GM18526 (cell line): ENCODE measurements at regions not wholly inside any gene's neighbourhood (a gene's known extent, or its start where the extent isn't known, plus 50 kb on each side); places are given as distances from the start of the nearest gene placed in this dataset.

Experiments used
- POLR2A ChIP-seq: IDR thresholded peaks from 3 replicates; pipeline ENCODE4 v1.6.1; 2011; ENCODE audit not compliant: insufficient read length; ENCODE audit errors: extremely low read depth

- TF ChIP-seq POLR2A: no peak
Observed at GRCh38 chr1:38197312-38198061, 150.9 kb upstream of the POU3F1 start.

- TF ChIP-seq POLR2A: no peak
Observed at GRCh38 chr1:38194472-38194871, 147.9 kb upstream of the POU3F1 start.

DNA sequence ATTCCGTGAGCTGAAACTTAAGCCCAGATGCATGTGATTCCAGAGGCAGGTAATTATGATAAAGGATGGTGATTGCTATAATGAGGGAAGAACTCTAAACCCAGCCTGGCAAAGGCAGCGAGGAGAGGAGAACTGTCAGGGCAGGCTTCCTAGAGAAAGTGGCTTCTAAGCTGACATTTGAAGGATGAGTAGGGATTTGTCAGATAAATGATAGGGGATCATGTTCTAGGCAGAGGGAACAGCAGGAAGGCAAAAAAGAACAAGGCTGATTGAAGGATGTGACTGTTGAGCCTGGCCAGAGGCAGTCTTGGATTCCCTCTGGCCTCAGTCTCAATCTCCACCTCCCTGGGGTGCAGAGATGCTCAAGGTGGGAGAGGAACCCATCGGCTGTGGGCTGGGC is 146.4 kb upstream of the POU3F1 start:
- TF ChIP-seq POLR2A: no peak

GRCh38 chr1:38191461-38191860 is 144.9 kb upstream of the POU3F1 start:
- no peak for TF ChIP-seq POLR2A

DNA sequence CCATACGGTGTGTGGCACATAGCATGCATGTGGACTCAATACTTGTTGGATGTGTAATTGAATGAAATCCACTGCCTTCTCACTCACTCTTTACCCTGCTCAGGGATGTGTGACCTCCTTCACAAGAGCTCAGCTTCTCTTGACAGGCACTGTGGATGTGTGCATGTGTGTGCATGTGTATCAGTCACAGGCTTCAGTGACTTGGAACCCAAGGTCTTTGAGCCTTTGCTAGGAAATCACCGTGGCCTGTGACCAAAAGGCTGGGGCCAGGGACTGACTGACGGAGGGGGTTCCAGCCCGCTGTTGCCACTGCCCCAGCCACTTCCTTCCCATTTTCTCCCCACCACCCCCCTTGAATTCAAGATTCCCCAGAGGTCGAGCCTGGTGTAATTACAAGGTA is 144.4 kb upstream of the POU3F1 start:
- TF ChIP-seq POLR2A: no peak

DNA sequence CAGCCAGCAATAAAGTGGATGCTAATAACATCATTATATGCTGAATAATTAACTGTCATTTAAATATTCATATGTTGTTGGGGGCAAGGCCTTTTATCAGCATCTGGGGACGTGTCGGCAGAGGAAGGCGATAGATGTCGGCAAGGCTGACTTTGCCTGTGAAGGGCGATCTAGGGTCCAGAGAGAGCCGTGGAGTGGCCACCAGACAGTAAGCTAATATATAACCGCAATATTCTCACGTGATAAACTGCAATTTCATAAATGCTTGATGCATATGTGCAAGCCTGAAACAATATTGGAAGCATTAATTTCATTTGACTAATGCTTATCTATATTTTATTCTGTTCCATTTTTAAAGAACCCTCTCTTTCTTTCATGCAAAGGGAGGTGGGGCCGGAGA is 141.0 kb upstream of the POU3F1 start:
- TF ChIP-seq POLR2A: no peak

- no peak for TF ChIP-seq POLR2A
Observed at GRCh38 chr1:38186566-38186965, 140.0 kb upstream of the POU3F1 start.

- no peak for TF ChIP-seq POLR2A
Observed at GRCh38 chr1:38185913-38186312, 139.3 kb upstream of the POU3F1 start.

GRCh38 chr1:38183747-38184146 is 137.2 kb upstream of the POU3F1 start:
- no peak for TF ChIP-seq POLR2A

GRCh38 chr1:38183096-38183495 is 136.5 kb upstream of the POU3F1 start:
- TF ChIP-seq POLR2A: no peak

- TF ChIP-seq POLR2A: no peak
Observed at GRCh38 chr1:38179483-38179882, 132.9 kb upstream of the POU3F1 start.

- TF ChIP-seq POLR2A: no peak
Observed at GRCh38 chr1:38178216-38178615, 131.6 kb upstream of the POU3F1 start.

GRCh38 chr1:38175121-38175520 is 128.5 kb upstream of the POU3F1 start:
- TF ChIP-seq POLR2A: no peak

DNA sequence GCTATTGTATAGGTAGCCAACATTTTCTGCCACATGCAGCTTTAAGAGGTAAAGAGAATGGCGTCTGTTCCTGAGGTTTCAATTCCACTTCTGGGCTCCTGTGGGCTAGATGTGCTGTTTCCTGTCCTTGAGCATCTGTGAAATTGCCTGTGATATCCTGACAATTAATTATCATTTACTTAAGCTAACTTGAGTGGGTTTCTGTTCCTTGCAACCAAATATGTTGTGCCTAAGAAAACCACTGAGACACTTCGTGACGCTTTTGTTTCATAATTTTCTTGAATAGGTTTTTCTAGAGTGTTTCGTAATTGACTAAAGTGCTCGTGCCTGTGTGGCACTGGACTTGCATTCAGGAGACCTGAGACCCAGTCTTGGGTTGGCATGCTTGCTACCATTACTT is 127.3 kb upstream of the POU3F1 start:
- TF ChIP-seq POLR2A: no peak

DNA sequence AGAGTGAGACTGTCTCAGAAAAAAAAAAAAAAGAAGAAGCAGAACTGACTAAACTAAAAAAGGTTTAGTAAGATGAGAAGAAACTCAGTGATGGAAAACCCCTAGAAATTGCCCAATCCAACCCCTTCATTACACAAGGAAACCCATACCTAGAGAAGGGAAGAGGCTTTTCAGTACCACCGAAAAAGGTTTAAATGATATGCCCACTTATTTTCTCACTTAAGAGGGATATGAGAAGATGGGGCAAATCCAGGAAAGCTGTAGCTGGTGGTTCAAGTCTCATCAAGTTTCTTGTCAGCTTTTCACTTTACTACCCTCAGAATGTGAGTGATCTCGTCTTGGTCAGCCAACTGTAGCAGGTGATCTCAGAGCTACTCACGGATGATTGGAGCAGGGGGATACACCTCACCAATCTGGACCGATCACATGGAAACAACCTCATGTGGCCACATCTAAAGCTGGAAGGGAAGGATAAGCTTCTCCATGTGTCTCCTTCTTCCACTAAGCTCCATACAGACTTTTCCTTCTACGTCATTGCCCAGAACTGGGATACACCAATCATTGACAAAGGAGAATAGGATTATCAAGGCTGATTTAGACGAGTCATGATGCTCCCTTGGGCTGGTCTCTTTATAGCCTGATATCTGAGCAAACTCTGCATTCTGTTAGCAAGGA is 126.7 kb upstream of the POU3F1 start:
- no peak for TF ChIP-seq POLR2A

DNA sequence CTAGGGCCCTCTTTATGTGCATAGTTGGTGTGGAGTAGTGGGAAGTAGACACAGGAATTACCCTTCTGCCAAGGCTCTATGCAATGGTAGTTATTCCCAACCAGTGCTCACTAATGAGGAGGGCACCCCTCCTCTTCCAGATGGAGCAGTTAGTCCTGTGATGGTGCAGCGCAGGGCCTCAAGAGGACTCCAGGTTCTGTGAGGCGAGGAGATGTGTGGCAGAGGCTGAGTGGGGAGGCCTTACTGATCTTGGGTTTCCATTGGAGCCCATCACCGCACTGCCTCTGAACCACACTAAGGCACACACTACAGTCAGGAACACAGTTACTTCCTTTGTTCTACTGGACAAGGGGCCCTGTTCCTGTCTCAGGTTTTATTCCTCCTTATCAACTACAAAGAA is 122.5 kb upstream of the POU3F1 start:
- TF ChIP-seq POLR2A: no peak

DNA sequence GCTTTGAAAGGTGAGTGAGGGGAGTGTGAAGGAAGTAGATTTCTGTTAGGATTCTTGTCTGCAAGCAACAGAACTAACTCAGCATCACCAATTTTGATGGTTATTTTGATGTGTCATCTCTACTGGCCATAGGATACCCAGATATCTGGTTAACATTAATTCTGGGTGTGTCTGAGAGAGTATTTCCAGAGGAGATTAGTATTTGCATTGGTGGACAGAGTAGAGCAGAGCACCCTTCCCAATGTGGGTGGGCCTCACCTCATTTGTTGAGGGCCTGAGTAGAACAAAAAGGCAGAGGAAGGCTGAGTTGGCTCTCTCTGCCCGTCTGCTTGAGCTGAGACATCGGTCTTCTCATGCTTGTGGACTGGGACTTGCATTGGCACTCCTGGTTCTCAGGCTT is 121.8 kb upstream of the POU3F1 start:
- no peak for TF ChIP-seq POLR2A
